ENCODE measurements at regions not wholly inside any gene's neighbourhood (a gene's known extent, or its start where the extent isn't known, plus 50 kb on each side); places are given as distances from the start of the nearest gene placed in this dataset.
A peak's percentile ranks its signal among the peaks of the same experiment; 100 is the strongest.

GRCh38 chr3:103367481-103367880 lies 932.7 kb downstream of the ZPLD1 start:
- no peak for DNase-seq
- H3K36me3 Mint-ChIP-seq (ENCODE audit: unreplicated experiment) = no peaks in the 10 kb centered on the region
- no peak overlapping the region for H3K4me3 Mint-ChIP-seq (ENCODE audit: unreplicated experiment)
- no peak overlapping the region for H3K27ac Mint-ChIP-seq (ENCODE audit: unreplicated experiment)
- peaks cover 1% of the 10 kb centered on the region for H3K27me3 Mint-ChIP-seq (ENCODE audit: unreplicated experiment)
- H3K9me3 Mint-ChIP-seq (ENCODE audit: unreplicated experiment) = no peaks in the 10 kb centered on the region
- TF ChIP-seq, protein P1, sequence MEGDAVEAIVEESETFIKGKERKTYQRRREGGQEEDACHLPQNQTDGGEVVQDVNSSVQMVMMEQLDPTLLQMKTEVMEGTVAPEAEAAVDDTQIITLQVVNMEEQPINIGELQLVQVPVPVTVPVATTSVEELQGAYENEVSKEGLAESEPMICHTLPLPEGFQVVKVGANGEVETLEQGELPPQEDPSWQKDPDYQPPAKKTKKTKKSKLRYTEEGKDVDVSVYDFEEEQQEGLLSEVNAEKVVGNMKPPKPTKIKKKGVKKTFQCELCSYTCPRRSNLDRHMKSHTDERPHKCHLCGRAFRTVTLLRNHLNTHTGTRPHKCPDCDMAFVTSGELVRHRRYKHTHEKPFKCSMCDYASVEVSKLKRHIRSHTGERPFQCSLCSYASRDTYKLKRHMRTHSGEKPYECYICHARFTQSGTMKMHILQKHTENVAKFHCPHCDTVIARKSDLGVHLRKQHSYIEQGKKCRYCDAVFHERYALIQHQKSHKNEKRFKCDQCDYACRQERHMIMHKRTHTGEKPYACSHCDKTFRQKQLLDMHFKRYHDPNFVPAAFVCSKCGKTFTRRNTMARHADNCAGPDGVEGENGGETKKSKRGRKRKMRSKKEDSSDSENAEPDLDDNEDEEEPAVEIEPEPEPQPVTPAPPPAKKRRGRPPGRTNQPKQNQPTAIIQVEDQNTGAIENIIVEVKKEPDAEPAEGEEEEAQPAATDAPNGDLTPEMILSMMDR (IDR thresholded peaks at IDR 0.05; ENCODE audit: partially characterized antibody, unreplicated experiment) = no peak
- no peaks in the 10 kb centered on the region for H3K4me1 Mint-ChIP-seq (ENCODE audit: low read depth, unreplicated experiment)

GRCh38 chr3:103371411-103371810 lies 936.6 kb downstream of the ZPLD1 start:
- no peak for DNase-seq
- H3K9me3 Mint-ChIP-seq (ENCODE audit: unreplicated experiment) = no peaks in the 10 kb centered on the region
- peaks cover 1% of the 10 kb centered on the region for H3K27me3 Mint-ChIP-seq (ENCODE audit: unreplicated experiment)
- H3K36me3 Mint-ChIP-seq (ENCODE audit: unreplicated experiment) = no peaks in the 10 kb centered on the region
- TF ChIP-seq, protein P1 (IDR thresholded peaks at IDR 0.05; ENCODE audit: partially characterized antibody, unreplicated experiment) = no peak
- no peak overlapping the region for H3K27ac Mint-ChIP-seq (ENCODE audit: unreplicated experiment)
- H3K4me1 Mint-ChIP-seq (ENCODE audit: low read depth, unreplicated experiment) = no peaks in the 10 kb centered on the region
- H3K4me3 Mint-ChIP-seq (ENCODE audit: unreplicated experiment) = no peak overlapping the region

GRCh38 chr3:103372031-103372430 lies 937.2 kb downstream of the ZPLD1 start:
- no peak overlapping the region for H3K4me3 Mint-ChIP-seq (ENCODE audit: unreplicated experiment)
- peak overlapping the region; percentile 14 for H3K27ac Mint-ChIP-seq (ENCODE audit: unreplicated experiment)
- no peaks in the 10 kb centered on the region for H3K36me3 Mint-ChIP-seq (ENCODE audit: unreplicated experiment)
- peaks cover 1% of the 10 kb centered on the region for H3K27me3 Mint-ChIP-seq (ENCODE audit: unreplicated experiment)
- DNase-seq = no peak
- H3K9me3 Mint-ChIP-seq (ENCODE audit: unreplicated experiment) = no peaks in the 10 kb centered on the region
- TF ChIP-seq, protein P1 (IDR thresholded peaks at IDR 0.05; ENCODE audit: partially characterized antibody, unreplicated experiment) = no peak
- H3K4me1 Mint-ChIP-seq (ENCODE audit: low read depth, unreplicated experiment) = no peaks in the 10 kb centered on the region

GRCh38 chr3:103380391-103380790 lies 945.6 kb downstream of the ZPLD1 start:
- Mint-ChIP-seq H3K27ac (ENCODE audit: unreplicated experiment) (no peak overlapping the region), H3K4me1 (ENCODE audit: low read depth, unreplicated experiment) (no peaks in the 10 kb centered on the region), H3K4me3 (ENCODE audit: unreplicated experiment) (no peak overlapping the region), H3K36me3 (ENCODE audit: unreplicated experiment) (no peaks in the 10 kb centered on the region), H3K27me3 (ENCODE audit: unreplicated experiment) (no peaks in the 10 kb centered on the region), H3K9me3 (ENCODE audit: unreplicated experiment) (no peaks in the 10 kb centered on the region)
- DNase-seq = no peak
- TF ChIP-seq, protein P1 (IDR thresholded peaks at IDR 0.05; ENCODE audit: partially characterized antibody, unreplicated experiment) = no peak

GRCh38 chr3:103381296-103382079 lies 946.7 kb downstream of the ZPLD1 start:
- no peaks in the 10 kb centered on the region for H3K9me3 Mint-ChIP-seq (ENCODE audit: unreplicated experiment)
- no peak for DNase-seq
- no peaks in the 10 kb centered on the region for H3K36me3 Mint-ChIP-seq (ENCODE audit: unreplicated experiment)
- TF ChIP-seq, protein P1 (IDR thresholded peaks at IDR 0.05; ENCODE audit: partially characterized antibody, unreplicated experiment) = no peak
- no peaks in the 10 kb centered on the region for H3K4me1 Mint-ChIP-seq (ENCODE audit: low read depth, unreplicated experiment)
- H3K27ac Mint-ChIP-seq (ENCODE audit: unreplicated experiment) = no peak overlapping the region
- no peaks in the 10 kb centered on the region for H3K27me3 Mint-ChIP-seq (ENCODE audit: unreplicated experiment)
- no peak overlapping the region for H3K4me3 Mint-ChIP-seq (ENCODE audit: unreplicated experiment)
